Suprapubic skin (tissue), 4 donors: ENCODE measurements at regions not wholly inside any gene's neighbourhood (a gene's known extent, or its start where the extent isn't known, plus 50 kb on each side); places are given as distances from the start of the nearest gene placed in this dataset.
A peak's percentile ranks its signal among the peaks of the same experiment; 100 is the strongest.

Experiments
- DNase-seq, 2 donors: peaks; one replicate each; pipeline ENCODE4 v3.0.0-alpha.2; 2019; ENCODE audit warnings: low spot score in 2 of 2
- H3K27ac ChIP-seq: fragments of 200-600 bp; sonication (generic); one replicate; pipeline ENCODE4 v1.5.1; 2019
- H3K27me3 ChIP-seq: fragments of 200-600 bp; sonication (generic); one replicate; pipeline ENCODE4 v1.5.1; 2019
- H3K36me3 ChIP-seq: fragments of 200-600 bp; sonication (generic); one replicate; pipeline ENCODE4 v1.5.1; 2019
- H3K4me1 ChIP-seq: fragments of 200-600 bp; sonication (generic); one replicate; pipeline ENCODE4 v1.5.1; 2019
- H3K4me3 ChIP-seq: fragments of 200-600 bp; sonication (generic); one replicate; pipeline ENCODE4 v1.5.1; 2019; ENCODE audit warnings: mild to moderate bottlenecking
- H3K9me3 ChIP-seq: fragments of 200-600 bp; sonication (generic); one replicate; pipeline ENCODE4 v1.5.1; 2019
- EP300 ChIP-seq: sonication (generic); formaldehyde crosslinking; IDR thresholded peaks from one replicate; pipeline ENCODE4 v1.6.1; 2017; ENCODE audit warnings: antibody characterized with exemption
- POLR2A ChIP-seq, 2 donors: fragments of 450-650 bp; IDR thresholded peaks; one replicate each; pipeline ENCODE4 v1.6.1; 2017; ENCODE audit warnings: antibody characterized with exemption in 2 of 2, mild to moderate bottlenecking in 2 of 2, moderate library complexity in 2 of 2
- POLR2AphosphoS5 ChIP-seq, 3 donors: sonication (generic); formaldehyde crosslinking; IDR thresholded peaks; one replicate each; pipeline ENCODE4 v1.6.1; 2017; ENCODE audit warnings: antibody characterized with exemption in 3 of 3
- WGBS: methylation state at CpG from one replicate; pipeline ENCODE4 v1.1.5; 2018; 5-methylcytosine and 5-hydroxymethylcytosine counted together
- TF ChIP-seq, protein P1 (sequence below), 2 donors: fragments of 200-600 bp in 1 of 2; fragments of 450-650 bp in 1 of 2; sonication (generic) in 1 of 2; IDR thresholded peaks; one replicate each; pipeline ENCODE4 v1.5.1; 2016 to 2019; ENCODE audit warnings: antibody characterized with exemption in 2 of 2, mild to moderate bottlenecking in 1 of 2, moderate library complexity in 1 of 2

DNA sequence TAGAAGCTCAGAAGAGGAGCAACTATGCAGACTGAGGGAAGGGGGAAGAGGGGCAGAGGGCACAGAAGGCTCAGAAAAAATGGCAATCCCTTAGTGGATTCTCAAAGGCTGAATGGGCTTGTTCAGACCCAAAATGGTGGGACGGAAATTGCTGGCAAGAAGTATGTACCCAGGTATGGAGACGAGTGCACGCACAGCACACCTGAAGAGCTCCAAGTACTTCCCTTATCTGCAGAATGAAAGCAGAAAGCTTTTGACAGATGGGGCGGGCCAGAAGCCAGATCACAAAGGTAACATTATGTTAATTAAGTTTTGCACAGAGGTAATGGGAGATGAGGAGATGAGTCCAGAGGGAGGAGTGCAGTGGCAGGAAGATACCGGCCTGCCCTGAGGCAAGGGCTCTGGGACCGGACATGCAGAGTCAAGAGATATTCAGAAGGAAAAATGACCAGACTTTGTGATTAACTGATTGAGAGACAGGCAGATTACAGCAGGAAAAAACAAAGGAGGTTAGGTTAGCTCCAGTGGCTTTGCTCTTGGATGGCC is 138.1 kb upstream of the PIK3R1 start:
- 74% methylated on average over 6 of the region's 6 CpGs for WGBS
- H3K36me3 ChIP-seq = no peaks in the 10 kb centered on the region
- no peaks in the 10 kb centered on the region for H3K4me1 ChIP-seq
- no peak overlapping the region for H3K4me3 ChIP-seq
- TF ChIP-seq POLR2A (IDR thresholded peaks at IDR 0.05) (no peak), EP300 (no peak)
- TF ChIP-seq, protein P1, sequence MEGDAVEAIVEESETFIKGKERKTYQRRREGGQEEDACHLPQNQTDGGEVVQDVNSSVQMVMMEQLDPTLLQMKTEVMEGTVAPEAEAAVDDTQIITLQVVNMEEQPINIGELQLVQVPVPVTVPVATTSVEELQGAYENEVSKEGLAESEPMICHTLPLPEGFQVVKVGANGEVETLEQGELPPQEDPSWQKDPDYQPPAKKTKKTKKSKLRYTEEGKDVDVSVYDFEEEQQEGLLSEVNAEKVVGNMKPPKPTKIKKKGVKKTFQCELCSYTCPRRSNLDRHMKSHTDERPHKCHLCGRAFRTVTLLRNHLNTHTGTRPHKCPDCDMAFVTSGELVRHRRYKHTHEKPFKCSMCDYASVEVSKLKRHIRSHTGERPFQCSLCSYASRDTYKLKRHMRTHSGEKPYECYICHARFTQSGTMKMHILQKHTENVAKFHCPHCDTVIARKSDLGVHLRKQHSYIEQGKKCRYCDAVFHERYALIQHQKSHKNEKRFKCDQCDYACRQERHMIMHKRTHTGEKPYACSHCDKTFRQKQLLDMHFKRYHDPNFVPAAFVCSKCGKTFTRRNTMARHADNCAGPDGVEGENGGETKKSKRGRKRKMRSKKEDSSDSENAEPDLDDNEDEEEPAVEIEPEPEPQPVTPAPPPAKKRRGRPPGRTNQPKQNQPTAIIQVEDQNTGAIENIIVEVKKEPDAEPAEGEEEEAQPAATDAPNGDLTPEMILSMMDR (IDR thresholded peaks at IDR 0.05) = no peak
- no peak overlapping the region for H3K27ac ChIP-seq
- no peaks in the 10 kb centered on the region for H3K27me3 ChIP-seq
- H3K9me3 ChIP-seq = no peaks in the 10 kb centered on the region
- DNase-seq = no peak

DNA sequence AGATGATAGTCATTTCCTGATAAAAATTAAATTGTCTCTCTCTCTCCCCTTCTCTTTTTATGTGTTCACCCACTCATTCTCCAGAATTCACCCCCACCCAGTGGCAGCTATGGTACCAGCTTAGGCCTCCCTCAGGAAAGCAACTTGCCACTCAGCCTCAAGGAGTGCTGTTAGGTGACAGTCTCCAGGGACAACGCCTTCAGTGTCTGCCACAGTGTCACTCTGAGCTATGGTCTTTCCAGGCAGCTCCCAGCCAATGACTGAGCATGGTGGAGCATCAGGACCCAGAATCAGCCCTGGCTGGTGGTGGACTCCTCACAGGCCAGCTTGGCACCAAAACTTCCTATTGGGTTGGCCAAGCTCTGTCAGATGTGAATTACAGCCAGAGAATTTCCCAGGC is 140.9 kb upstream of the PIK3R1 start:
- H3K36me3 ChIP-seq = no peaks in the 10 kb centered on the region
- no peak overlapping the region for H3K4me3 ChIP-seq
- no peak for DNase-seq
- TF ChIP-seq, protein P1 (IDR thresholded peaks at IDR 0.05) = no peak
- H3K27ac ChIP-seq = no peak overlapping the region
- H3K9me3 ChIP-seq = no peaks in the 10 kb centered on the region
- H3K4me1 ChIP-seq = no peaks in the 10 kb centered on the region
- no peaks in the 10 kb centered on the region for H3K27me3 ChIP-seq
- WGBS = 100% methylated on average over 1 of the region's 1 CpG

DNA sequence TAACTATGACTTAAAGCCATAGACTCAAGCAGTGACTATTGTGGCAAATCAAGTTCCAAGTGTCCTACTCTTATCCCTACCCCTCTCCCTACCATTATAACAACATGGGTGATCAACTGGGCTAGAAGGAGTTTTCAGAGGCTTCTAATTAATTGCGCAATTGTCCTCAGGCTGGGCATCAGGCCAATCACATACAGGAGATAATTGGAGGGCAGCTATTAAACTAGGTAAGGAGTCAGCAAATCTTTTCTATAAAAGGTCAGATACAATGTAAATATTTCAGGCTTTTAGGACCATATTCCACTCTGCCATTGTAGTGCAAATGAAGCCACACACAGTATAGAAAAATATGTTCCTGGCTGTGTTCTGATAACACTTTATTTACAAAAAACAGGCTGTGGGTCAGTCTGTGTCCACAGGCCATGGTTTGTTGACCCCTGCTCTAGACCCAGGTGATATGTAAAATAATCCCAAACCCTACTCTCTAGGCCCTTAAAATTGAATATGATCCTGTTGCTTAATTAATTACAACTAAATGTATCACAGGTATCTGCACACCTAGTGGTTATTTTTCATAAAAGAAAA is 141.4 kb upstream of the PIK3R1 start:
- WGBS = 83% methylated on average over 1 of the region's 1 CpG
- Histone ChIP-seq H3K27me3 (no peaks in the 10 kb centered on the region), H3K4me1 (no peaks in the 10 kb centered on the region), H3K4me3 (no peak overlapping the region), H3K36me3 (no peaks in the 10 kb centered on the region), H3K9me3 (no peaks in the 10 kb centered on the region), H3K27ac (no peak overlapping the region)
- TF ChIP-seq EP300 (no peak), POLR2A (IDR thresholded peaks at IDR 0.05) (no peak), POLR2AphosphoS5 (IDR thresholded peaks at IDR 0.05) (no peak)
- TF ChIP-seq, protein P1 (IDR thresholded peaks at IDR 0.05) = no peak
- no peak for DNase-seq

DNA sequence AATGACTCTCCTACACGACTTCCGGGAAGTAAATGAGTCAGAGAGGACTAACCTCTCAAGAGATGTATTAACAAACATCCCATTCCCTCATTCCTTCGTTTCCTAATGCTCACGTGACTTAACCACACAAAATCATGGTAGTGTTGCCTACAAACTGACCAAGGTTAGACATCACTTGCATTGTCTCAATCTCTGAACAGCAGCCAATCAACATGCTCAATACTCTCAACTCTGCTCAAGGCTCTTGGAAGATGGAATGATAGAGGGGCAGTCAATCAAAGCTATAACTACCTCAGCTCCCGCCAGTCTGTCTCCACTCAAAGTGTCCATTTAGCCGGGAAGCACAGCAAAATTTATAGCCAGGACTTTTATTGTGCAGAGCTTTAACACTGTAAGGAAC is 143.8 kb upstream of the PIK3R1 start:
- no peaks in the 10 kb centered on the region for H3K9me3 ChIP-seq
- no peaks in the 10 kb centered on the region for H3K36me3 ChIP-seq
- H3K4me3 ChIP-seq = no peak overlapping the region
- no peaks in the 10 kb centered on the region for H3K27me3 ChIP-seq
- no peak for DNase-seq
- H3K27ac ChIP-seq = peak overlapping the region; percentile 43
- 63% methylated on average over 6 of the region's 6 CpGs for WGBS
- TF ChIP-seq, protein P1 (IDR thresholded peaks at IDR 0.05) = no peak
- TF ChIP-seq POLR2AphosphoS5 (IDR thresholded peaks at IDR 0.05) = no peak
- peaks cover 4% of the 10 kb centered on the region for H3K4me1 ChIP-seq

DNA sequence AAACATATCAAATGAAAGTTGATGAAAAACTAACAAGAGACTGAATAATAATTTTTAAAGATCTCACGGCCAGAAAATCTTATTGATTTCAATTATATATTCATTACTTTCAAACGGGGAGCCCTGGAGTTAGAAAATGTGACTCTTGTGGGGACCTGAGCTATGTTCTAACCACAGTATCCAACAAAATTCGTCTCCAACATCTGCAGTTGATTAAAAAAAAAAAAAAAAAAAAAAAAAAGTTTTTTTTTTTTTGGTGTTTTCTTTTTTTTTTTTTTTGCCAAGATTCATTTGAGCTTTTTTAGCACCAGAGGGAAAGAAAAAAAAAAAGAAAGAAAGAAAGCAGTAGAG is 144.3 kb upstream of the PIK3R1 start:
- no peaks in the 10 kb centered on the region for H3K27me3 ChIP-seq
- no peak overlapping the region for H3K4me3 ChIP-seq
- no peaks in the 10 kb centered on the region for H3K36me3 ChIP-seq
- peak overlapping the region; percentile 68 for H3K27ac ChIP-seq
- no peak for DNase-seq
- WGBS = 62% methylated on average over 3 of the region's 3 CpGs
- TF ChIP-seq, protein P1 (IDR thresholded peaks at IDR 0.05) = no peak
- TF ChIP-seq POLR2AphosphoS5 (IDR thresholded peaks at IDR 0.05) (no peak), POLR2A (IDR thresholded peaks at IDR 0.05) (no peak), EP300 (no peak)
- peaks cover 4% of the 10 kb centered on the region for H3K4me1 ChIP-seq
- H3K9me3 ChIP-seq = no peaks in the 10 kb centered on the region
